ENCODE measurements at regions not wholly inside any gene's neighbourhood (a gene's known extent, or its start where the extent isn't known, plus 50 kb on each side); places are given as distances from the start of the nearest gene placed in this dataset.
"Not testable (repeated sequence)": the region's sequence is repeated elsewhere in the genome, so short reads cannot be mapped to it uniquely, and the experiment has no call there.

- Mint-ChIP-seq H3K27ac (no peak overlapping the region), H3K4me3 (no peak overlapping the region), H3K27me3 (peaks cover 15% of the 10 kb centered on the region), H3K36me3 (ENCODE audit: low read depth) (no peaks in the 10 kb centered on the region), H3K9me3 (no peaks in the 10 kb centered on the region), H3K4me1 (ENCODE audit: low read depth) (no peaks in the 10 kb centered on the region)
- intact Hi-C loops (cut with micrococcal nuclease): no loop called here
Measured at GRCh38 chr6:168865-169455, 123.3 kb upstream of the DUSP22 start.

- H3K36me3 Mint-ChIP-seq (ENCODE audit: low read depth): no peaks in the 10 kb centered on the region
- no peak overlapping the region for H3K4me3 Mint-ChIP-seq
- H3K4me1 Mint-ChIP-seq (ENCODE audit: low read depth): no peaks in the 10 kb centered on the region
- H3K27ac Mint-ChIP-seq: no peak overlapping the region
- peaks cover 18% of the 10 kb centered on the region for H3K27me3 Mint-ChIP-seq
- H3K9me3 Mint-ChIP-seq: peaks cover 6% of the 10 kb centered on the region
- intact Hi-C loops (cut with micrococcal nuclease): no loop called here
Measured at GRCh38 chr6:174036-174435, 118.3 kb upstream of the DUSP22 start.

- Mint-ChIP-seq H3K27me3 (peaks cover 16% of the 10 kb centered on the region), H3K4me3 (no peak overlapping the region), H3K36me3 (ENCODE audit: low read depth) (no peaks in the 10 kb centered on the region), H3K4me1 (ENCODE audit: low read depth) (no peaks in the 10 kb centered on the region), H3K27ac (no peak overlapping the region), H3K9me3 (peaks cover 11% of the 10 kb centered on the region)
- intact Hi-C loops (cut with micrococcal nuclease): no loop called here
Measured at GRCh38 chr6:175680-176079, 116.6 kb upstream of the DUSP22 start.

- peaks cover 16% of the 10 kb centered on the region for H3K27me3 Mint-ChIP-seq
- peaks cover 11% of the 10 kb centered on the region for H3K9me3 Mint-ChIP-seq
- intact Hi-C loops (cut with micrococcal nuclease): no loop called here
- H3K36me3 Mint-ChIP-seq (ENCODE audit: low read depth): no peaks in the 10 kb centered on the region
- no peaks in the 10 kb centered on the region for H3K4me1 Mint-ChIP-seq (ENCODE audit: low read depth)
- no peak overlapping the region for H3K4me3 Mint-ChIP-seq
- no peak overlapping the region for H3K27ac Mint-ChIP-seq
Measured at GRCh38 chr6:176766-177165, 115.5 kb upstream of the DUSP22 start.

GRCh38 chr6:178119-178518, 114.2 kb upstream of the DUSP22 start:
- intact Hi-C loops (cut with micrococcal nuclease): no loop called here
- H3K27ac Mint-ChIP-seq: no peak overlapping the region
- peaks cover 10% of the 10 kb centered on the region for H3K27me3 Mint-ChIP-seq
- no peak overlapping the region for H3K4me3 Mint-ChIP-seq
- no peaks in the 10 kb centered on the region for H3K4me1 Mint-ChIP-seq (ENCODE audit: low read depth)
- peaks cover 11% of the 10 kb centered on the region for H3K9me3 Mint-ChIP-seq
- no peaks in the 10 kb centered on the region for H3K36me3 Mint-ChIP-seq (ENCODE audit: low read depth)

- H3K9me3 Mint-ChIP-seq: peaks cover 11% of the 10 kb centered on the region
- H3K27ac Mint-ChIP-seq; H3K27me3 Mint-ChIP-seq; intact Hi-C loops (cut with micrococcal nuclease); H3K4me3 Mint-ChIP-seq; H3K36me3 Mint-ChIP-seq (ENCODE audit: low read depth); H3K4me1 Mint-ChIP-seq (ENCODE audit: low read depth): not testable (repeated sequence)
Measured at GRCh38 chr6:178929-179328, 113.4 kb upstream of the DUSP22 start.

GRCh38 chr6:179340-179950, 112.8 kb upstream of the DUSP22 start:
- no peak overlapping the region for H3K4me3 Mint-ChIP-seq
- intact Hi-C loops (cut with micrococcal nuclease): no loop called here
- no peak overlapping the region for H3K27ac Mint-ChIP-seq
- H3K9me3 Mint-ChIP-seq: peaks cover 11% of the 10 kb centered on the region
- H3K4me1 Mint-ChIP-seq (ENCODE audit: low read depth): no peaks in the 10 kb centered on the region
- no peaks in the 10 kb centered on the region for H3K36me3 Mint-ChIP-seq (ENCODE audit: low read depth)
- H3K27me3 Mint-ChIP-seq: peaks cover 8% of the 10 kb centered on the region

- H3K4me1 Mint-ChIP-seq (ENCODE audit: low read depth); H3K4me3 Mint-ChIP-seq; intact Hi-C loops (cut with micrococcal nuclease); H3K36me3 Mint-ChIP-seq (ENCODE audit: low read depth); H3K27ac Mint-ChIP-seq; H3K27me3 Mint-ChIP-seq: not testable (repeated sequence)
- peaks cover 11% of the 10 kb centered on the region for H3K9me3 Mint-ChIP-seq
Measured at GRCh38 chr6:180091-180694, 112.1 kb upstream of the DUSP22 start.

- H3K36me3 Mint-ChIP-seq (ENCODE audit: low read depth): no peaks in the 10 kb centered on the region
- H3K4me3 Mint-ChIP-seq: no peak overlapping the region
- H3K27me3 Mint-ChIP-seq: peaks cover 6% of the 10 kb centered on the region
- no peak overlapping the region for H3K27ac Mint-ChIP-seq
- no peaks in the 10 kb centered on the region for H3K4me1 Mint-ChIP-seq (ENCODE audit: low read depth)
- intact Hi-C loops (cut with micrococcal nuclease): no loop called here
- H3K9me3 Mint-ChIP-seq: peaks cover 11% of the 10 kb centered on the region
Measured at GRCh38 chr6:181049-181654, 111.1 kb upstream of the DUSP22 start.

- Mint-ChIP-seq H3K27ac (no peak overlapping the region), H3K4me1 (ENCODE audit: low read depth) (peaks cover 11% of the 10 kb centered on the region), H3K27me3 (no peaks in the 10 kb centered on the region), H3K36me3 (ENCODE audit: low read depth) (no peaks in the 10 kb centered on the region), H3K4me3 (no peak overlapping the region), H3K9me3 (peaks cover 9% of the 10 kb centered on the region)
- intact Hi-C loops (cut with micrococcal nuclease): no loop called here
Measured at GRCh38 chr6:183668-184067, 108.6 kb upstream of the DUSP22 start.

- Mint-ChIP-seq H3K36me3 (ENCODE audit: low read depth) (no peaks in the 10 kb centered on the region), H3K27me3 (no peaks in the 10 kb centered on the region), H3K9me3 (peaks cover 3% of the 10 kb centered on the region), H3K4me3 (no peak overlapping the region), H3K4me1 (ENCODE audit: low read depth) (peaks cover 16% of the 10 kb centered on the region), H3K27ac (no peak overlapping the region)
- intact Hi-C loops (cut with micrococcal nuclease): no loop called here
Measured at GRCh38 chr6:184161-184700, 108.1 kb upstream of the DUSP22 start.

- H3K27me3 Mint-ChIP-seq: no peaks in the 10 kb centered on the region
- H3K9me3 Mint-ChIP-seq: no peaks in the 10 kb centered on the region
- H3K36me3 Mint-ChIP-seq (ENCODE audit: low read depth): no peaks in the 10 kb centered on the region
- intact Hi-C loops (cut with micrococcal nuclease): loop anchor here (5.0 kb wide), 3 partner anchors 71 to 601 kb away; partner anchors contain the start of gene IRF4
- H3K4me1 Mint-ChIP-seq (ENCODE audit: low read depth): peaks cover 38% of the 10 kb centered on the region
- no peak overlapping the region for H3K4me3 Mint-ChIP-seq
- no peak overlapping the region for H3K27ac Mint-ChIP-seq
Measured at GRCh38 chr6:186340-186965, 105.8 kb upstream of the DUSP22 start.

- Mint-ChIP-seq H3K4me3 (no peak overlapping the region), H3K9me3 (no peaks in the 10 kb centered on the region), H3K27ac (no peak overlapping the region), H3K27me3 (no peaks in the 10 kb centered on the region), H3K36me3 (ENCODE audit: low read depth) (no peaks in the 10 kb centered on the region), H3K4me1 (ENCODE audit: low read depth) (peaks cover 47% of the 10 kb centered on the region)
- intact Hi-C loops (cut with micrococcal nuclease): loop anchor here (5.0 kb wide), 3 partner anchors 70 to 600 kb away; partner anchors contain the start of gene IRF4
Measured at GRCh38 chr6:187210-187861, 105.0 kb upstream of the DUSP22 start.
